H1 (cell line): ENCODE measurements at regions not wholly inside any gene's neighbourhood (a gene's known extent, or its start where the extent isn't known, plus 50 kb on each side); places are given as distances from the start of the nearest gene placed in this dataset.

Source experiments
- CHD7 ChIP-seq: fragments of 300-600 bp; sonication (generic); IDR thresholded peaks from 2 replicates; pipeline ENCODE4 v1.7.1; 2012; ENCODE audit warnings: low read length, moderate library complexity, mild to moderate bottlenecking, inconsistent platforms; ENCODE audit not compliant: insufficient replicate concordance
- POLR2A ChIP-seq, 2 experiments: IDR thresholded peaks; 1 replicate in 1 of 2; 2 replicates in 1 of 2; pipeline ENCODE4 v1.6.1; 2011; ENCODE audit warnings: low read depth in 2 of 2, low read length in 2 of 2, mild to moderate bottlenecking in 2 of 2; ENCODE audit errors: control extremely low read depth in 1 of 2
- TBP ChIP-seq: IDR thresholded peaks from 2 replicates; pipeline ENCODE4 v1.6.1; 2011; ENCODE audit warnings: low read depth, low read length, improper control_type of control experiment

- TF ChIP-seq CHD7 (no peak), TBP (no peak), POLR2A (IDR thresholded peaks at IDR 0.05; ENCODE audit: control extremely low read depth in 1 of 2, low read depth in 2 of 2, low read length in 2 of 2) (no peak)
Observed at GRCh38 chr4:18366136-18366535, 344.6 kb upstream of the LCORL start (continued).
